ENCODE measurements at regions not wholly inside any gene's neighbourhood (a gene's known extent, or its start where the extent isn't known, plus 50 kb on each side); places are given as distances from the start of the nearest gene placed in this dataset.

GRCh38 chr20:40798066-40798465 is 109.0 kb upstream of the MAFB start:
- no peak for DNase-seq (ENCODE audit: low spot score)
- ChIA-PET POLR2A (ENCODE audit: low non-redundant PET) (no interaction called here), CTCF (interaction anchor here (1.4 to 1.7 kb wide), 2 partner anchors 148 to 165 kb away, joined by 6 to 14 read pairs; no protein-coding TSS in a partner anchor)

GRCh38 chr20:40802886-40803285 is 113.8 kb upstream of the MAFB start:
- H3K4me3 ChIP-seq (ENCODE audit: low read depth, low read length, poor library complexity, severe bottlenecking), result no peak overlapping the region
- BruUV-seq (replicated peaks), result no TSS peak
- no peak for DNase-seq (ENCODE audit: low spot score)
- H3K4me1 ChIP-seq (ENCODE audit: insufficient read depth, low read length, poor library complexity, severe bottlenecking), result no peaks in the 10 kb centered on the region
- no peaks in the 10 kb centered on the region for H3K9me3 ChIP-seq (ENCODE audit: low read depth, low read length, poor library complexity, severe bottlenecking)
- intact Hi-C loops (cut with micrococcal nuclease; ENCODE audit: unreplicated experiment), result no loop called here
- TF ChIP-seq EZH2 (IDR thresholded peaks at IDR 0.05; ENCODE audit: borderline replicate concordance, low read depth, low read length, poor library complexity, severe bottlenecking) (no peak), CTCF (conservative IDR thresholded peaks at IDR 0.05; ENCODE audit: low read depth, low read length) (no peak)
- CTCF ChIA-PET, result no interaction called here
- no peaks in the 10 kb centered on the region for H3K36me3 ChIP-seq (ENCODE audit: insufficient read depth, low read length, poor library complexity, severe bottlenecking)
- POLR2A ChIA-PET (ENCODE audit: low non-redundant PET), result no interaction called here
- peaks cover 74% of the 10 kb centered on the region for H3K27me3 ChIP-seq (replicated peaks; ENCODE audit: insufficient read depth, low read depth, low read length, poor library complexity)
- H3K27ac ChIP-seq (ENCODE audit: low read depth, low read length, poor library complexity, severe bottlenecking), result no peak overlapping the region

More at GRCh38 chr20:40798066-40798465, 109.0 kb upstream of the MAFB start:
- BruUV-seq (replicated peaks), result no TSS peak
- no peak overlapping the region for H3K27ac ChIP-seq (ENCODE audit: low read depth, low read length, poor library complexity, severe bottlenecking)
- TF ChIP-seq EZH2 (IDR thresholded peaks at IDR 0.05; ENCODE audit: borderline replicate concordance, low read depth, low read length, poor library complexity, severe bottlenecking) (no peak), CTCF (conservative IDR thresholded peaks at IDR 0.05; ENCODE audit: low read depth, low read length) (no peak)
- no peaks in the 10 kb centered on the region for H3K4me1 ChIP-seq (ENCODE audit: insufficient read depth, low read length, poor library complexity, severe bottlenecking)
- no peaks in the 10 kb centered on the region for H3K9me3 ChIP-seq (ENCODE audit: low read depth, low read length, poor library complexity, severe bottlenecking)
- intact Hi-C loops (cut with micrococcal nuclease; ENCODE audit: unreplicated experiment), result loop anchor here (5.0 kb wide), 1 partner anchor 164 kb away; no protein-coding TSS in a partner anchor
- no peak overlapping the region for H3K4me3 ChIP-seq (ENCODE audit: low read depth, low read length, poor library complexity, severe bottlenecking)
- H3K36me3 ChIP-seq (ENCODE audit: insufficient read depth, low read length, poor library complexity, severe bottlenecking), result no peaks in the 10 kb centered on the region
- peaks cover 68% of the 10 kb centered on the region for H3K27me3 ChIP-seq (replicated peaks; ENCODE audit: insufficient read depth, low read depth, low read length, poor library complexity)

GRCh38 chr20:40803381-40803780 is 114.3 kb upstream of the MAFB start:
- ChIA-PET CTCF (no interaction called here), POLR2A (ENCODE audit: low non-redundant PET) (no interaction called here)
- no TSS peak for BruUV-seq (replicated peaks)
- H3K4me1 ChIP-seq (ENCODE audit: insufficient read depth, low read length, poor library complexity, severe bottlenecking), result no peaks in the 10 kb centered on the region
- H3K36me3 ChIP-seq (ENCODE audit: insufficient read depth, low read length, poor library complexity, severe bottlenecking), result no peaks in the 10 kb centered on the region
- no peak for DNase-seq (ENCODE audit: low spot score)
- TF ChIP-seq EZH2 (IDR thresholded peaks at IDR 0.05; ENCODE audit: borderline replicate concordance, low read depth, low read length, poor library complexity, severe bottlenecking) (no peak), CTCF (conservative IDR thresholded peaks at IDR 0.05; ENCODE audit: low read depth, low read length) (no peak)
- no peak overlapping the region for H3K4me3 ChIP-seq (ENCODE audit: low read depth, low read length, poor library complexity, severe bottlenecking)
- intact Hi-C loops (cut with micrococcal nuclease; ENCODE audit: unreplicated experiment), result no loop called here
- H3K27me3 ChIP-seq (replicated peaks; ENCODE audit: insufficient read depth, low read depth, low read length, poor library complexity), result peaks cover 79% of the 10 kb centered on the region
- no peaks in the 10 kb centered on the region for H3K9me3 ChIP-seq (ENCODE audit: low read depth, low read length, poor library complexity, severe bottlenecking)
- no peak overlapping the region for H3K27ac ChIP-seq (ENCODE audit: low read depth, low read length, poor library complexity, severe bottlenecking)

All from A673 (cell line).